ENCODE measurements at regions not wholly inside any gene's neighbourhood (a gene's known extent, or its start where the extent isn't known, plus 50 kb on each side); places are given as distances from the start of the nearest gene placed in this dataset.

DNA sequence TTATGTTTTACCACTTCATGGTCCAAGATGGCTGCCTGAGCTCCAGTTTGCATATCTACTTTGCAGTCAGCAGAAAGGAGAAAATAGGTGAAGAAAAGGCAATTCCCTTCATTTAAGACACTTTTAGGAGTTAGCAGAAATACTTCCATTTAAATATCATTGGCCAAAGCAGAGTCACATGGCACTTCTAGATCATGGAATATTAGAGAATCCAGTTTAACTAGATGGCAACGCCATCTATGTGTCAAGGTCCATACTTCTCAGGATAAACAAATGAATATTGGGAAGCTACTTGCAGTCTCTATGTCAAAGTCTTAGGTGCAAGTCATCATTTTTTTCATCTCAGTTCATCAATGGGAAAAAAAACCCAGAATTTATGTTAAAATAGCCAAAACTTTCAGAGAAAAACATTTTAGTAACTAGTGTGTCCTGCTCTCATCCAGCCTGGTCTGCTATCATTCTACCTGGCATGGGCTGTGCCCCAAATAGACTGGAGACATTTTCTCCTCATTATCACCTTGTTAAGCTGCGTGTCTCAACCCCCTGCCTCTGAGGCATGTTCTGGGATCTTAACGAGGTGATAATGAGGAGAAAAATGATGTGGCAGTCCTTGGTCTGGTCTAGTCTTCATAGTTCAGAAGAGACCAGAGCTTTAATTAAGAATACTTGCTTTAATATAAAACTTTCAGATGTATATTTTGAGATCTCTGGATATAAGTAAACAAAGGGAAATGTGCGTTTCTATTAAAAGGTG lies 227.3 kb downstream of the TBX18 start:
- Histone ChIP-seq H3K4me1 (no peaks in the 10 kb centered on the region), H3K36me3 (no peaks in the 10 kb centered on the region), H3K9me3 (peaks cover 5 to 10% of the 10 kb centered on the region in 2 donors), H3K27ac (no peak overlapping the region), H3K4me3 (no peak overlapping the region), H3K27me3 (no peaks in the 10 kb centered on the region)
- no peak for TF ChIP-seq POLR2AphosphoS5 (IDR thresholded peaks at IDR 0.05)
- no peak for DNase-seq (ENCODE audit: low spot score in 2 of 2)
- intact Hi-C loops (cut with DNase I; ENCODE audit: low total_unique reads), result no loop called here

DNA sequence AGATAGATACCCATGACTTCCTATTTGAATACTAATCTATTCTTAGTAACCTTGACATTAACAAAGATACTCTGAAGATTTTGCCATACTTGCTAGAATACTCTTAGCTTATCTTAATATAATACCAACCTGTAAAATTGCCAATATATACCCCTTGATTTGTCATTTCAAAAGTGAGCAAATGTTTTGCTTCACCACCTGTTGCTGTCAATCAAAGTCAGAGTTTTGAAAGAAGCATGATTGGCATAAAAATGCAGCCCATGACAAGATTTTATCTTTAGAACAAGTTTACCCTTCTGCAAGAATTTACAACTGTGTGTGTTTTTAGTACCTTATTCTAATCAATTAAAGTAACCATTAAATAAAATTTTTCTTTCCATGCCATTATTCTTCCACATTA lies 236.2 kb downstream of the TBX18 start:
- TF ChIP-seq, protein P1, sequence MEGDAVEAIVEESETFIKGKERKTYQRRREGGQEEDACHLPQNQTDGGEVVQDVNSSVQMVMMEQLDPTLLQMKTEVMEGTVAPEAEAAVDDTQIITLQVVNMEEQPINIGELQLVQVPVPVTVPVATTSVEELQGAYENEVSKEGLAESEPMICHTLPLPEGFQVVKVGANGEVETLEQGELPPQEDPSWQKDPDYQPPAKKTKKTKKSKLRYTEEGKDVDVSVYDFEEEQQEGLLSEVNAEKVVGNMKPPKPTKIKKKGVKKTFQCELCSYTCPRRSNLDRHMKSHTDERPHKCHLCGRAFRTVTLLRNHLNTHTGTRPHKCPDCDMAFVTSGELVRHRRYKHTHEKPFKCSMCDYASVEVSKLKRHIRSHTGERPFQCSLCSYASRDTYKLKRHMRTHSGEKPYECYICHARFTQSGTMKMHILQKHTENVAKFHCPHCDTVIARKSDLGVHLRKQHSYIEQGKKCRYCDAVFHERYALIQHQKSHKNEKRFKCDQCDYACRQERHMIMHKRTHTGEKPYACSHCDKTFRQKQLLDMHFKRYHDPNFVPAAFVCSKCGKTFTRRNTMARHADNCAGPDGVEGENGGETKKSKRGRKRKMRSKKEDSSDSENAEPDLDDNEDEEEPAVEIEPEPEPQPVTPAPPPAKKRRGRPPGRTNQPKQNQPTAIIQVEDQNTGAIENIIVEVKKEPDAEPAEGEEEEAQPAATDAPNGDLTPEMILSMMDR (IDR thresholded peaks at IDR 0.05), result no peak
- no peak for TF ChIP-seq POLR2AphosphoS5 (IDR thresholded peaks at IDR 0.05)
- H3K27me3 ChIP-seq, result no peaks in the 10 kb centered on the region
- H3K4me3 ChIP-seq, result no peak overlapping the region
- intact Hi-C loops (cut with DNase I; ENCODE audit: low total_unique reads), result no loop called here
- no peak overlapping the region for H3K27ac ChIP-seq
- no peak for DNase-seq (ENCODE audit: low spot score in 2 of 2)
- H3K36me3 ChIP-seq, result no peaks in the 10 kb centered on the region
- H3K4me1 ChIP-seq, result no peaks in the 10 kb centered on the region
- no peaks in the 10 kb centered on the region for H3K9me3 ChIP-seq

DNA sequence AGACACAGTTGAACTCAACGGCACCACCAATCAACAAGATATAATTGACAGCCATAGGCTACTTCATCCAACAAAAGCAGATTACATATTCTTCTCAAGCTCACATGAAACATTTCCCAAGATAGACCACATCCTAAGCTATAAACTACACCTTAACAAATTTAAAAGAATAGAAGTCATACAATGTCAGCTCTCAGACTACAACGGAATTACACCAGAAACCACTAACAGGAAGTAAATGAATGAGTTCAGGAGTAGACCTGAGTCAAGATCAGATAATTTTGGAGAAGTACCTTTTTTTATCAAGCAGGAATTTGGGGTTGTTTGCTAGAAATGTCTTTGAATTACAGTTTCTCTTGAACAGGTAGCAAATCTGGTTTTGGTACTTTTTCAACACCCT lies 237.8 kb downstream of the TBX18 start:
- no peak for DNase-seq (ENCODE audit: low spot score in 2 of 2)
- Histone ChIP-seq H3K27ac (no peak overlapping the region), H3K9me3 (no peaks in the 10 kb centered on the region), H3K36me3 (no peaks in the 10 kb centered on the region), H3K27me3 (no peaks in the 10 kb centered on the region), H3K4me3 (no peak overlapping the region), H3K4me1 (no peaks in the 10 kb centered on the region)
- TF ChIP-seq, protein P1 (IDR thresholded peaks at IDR 0.05), result no peak
- TF ChIP-seq POLR2AphosphoS5 (IDR thresholded peaks at IDR 0.05), result no peak
- TF ChIP-seq POLR2A (IDR thresholded peaks at IDR 0.05), result no peak
- intact Hi-C loops (cut with DNase I; ENCODE audit: low total_unique reads), result no loop called here

DNA sequence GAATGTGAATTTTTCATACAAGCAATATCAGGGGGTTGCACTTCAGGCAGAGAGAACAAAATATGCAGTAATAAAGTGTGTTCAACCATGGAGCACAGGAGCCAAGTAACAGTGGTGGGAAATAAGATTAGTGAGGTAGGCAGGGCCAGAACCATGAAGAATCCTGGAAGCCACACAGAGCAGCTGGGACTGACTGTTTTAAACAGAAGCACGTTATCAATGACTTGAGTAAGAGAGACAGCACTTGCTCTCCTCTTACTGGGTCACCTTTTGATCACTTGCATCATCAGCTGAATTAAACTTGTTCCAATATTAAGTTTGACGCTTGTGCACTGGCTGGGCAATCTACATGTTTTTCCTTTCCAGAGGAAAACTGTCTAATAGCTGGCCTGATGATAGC lies 238.5 kb downstream of the TBX18 start:
- TF ChIP-seq POLR2AphosphoS5 (IDR thresholded peaks at IDR 0.05) (no peak), POLR2A (IDR thresholded peaks at IDR 0.05) (no peak)
- TF ChIP-seq, protein P1 (IDR thresholded peaks at IDR 0.05), result no peak
- DNase-seq (ENCODE audit: low spot score in 2 of 2), result no peak
- H3K27ac ChIP-seq, result no peak overlapping the region
- intact Hi-C loops (cut with DNase I; ENCODE audit: low total_unique reads), result no loop called here
- no peaks in the 10 kb centered on the region for H3K27me3 ChIP-seq
- no peaks in the 10 kb centered on the region for H3K9me3 ChIP-seq
- H3K4me1 ChIP-seq, result no peaks in the 10 kb centered on the region
- H3K4me3 ChIP-seq, result no peak overlapping the region
- H3K36me3 ChIP-seq, result no peaks in the 10 kb centered on the region

DNA sequence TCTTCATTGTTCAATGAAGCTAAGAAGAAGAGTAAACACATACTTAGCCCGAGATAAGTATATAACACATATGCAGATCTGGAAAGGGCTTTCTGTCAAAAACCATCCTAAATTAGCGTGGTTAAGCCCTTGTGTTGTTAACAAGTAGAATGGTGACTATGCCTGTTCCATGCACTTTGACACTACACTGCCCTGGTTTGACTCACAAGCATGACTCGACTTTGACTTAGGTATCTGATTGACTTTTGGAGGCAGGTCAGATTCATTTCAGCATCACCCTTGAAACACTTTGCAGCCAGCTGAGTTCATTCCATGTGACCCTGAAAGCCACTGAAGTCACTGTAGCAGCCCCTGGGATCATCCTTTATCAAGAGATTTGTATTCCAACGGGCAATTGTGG lies 239.8 kb downstream of the TBX18 start:
- Histone ChIP-seq H3K9me3 (no peaks in the 10 kb centered on the region), H3K4me1 (no peaks in the 10 kb centered on the region), H3K27me3 (no peaks in the 10 kb centered on the region), H3K36me3 (no peaks in the 10 kb centered on the region), H3K27ac (no peak overlapping the region), H3K4me3 (no peak overlapping the region)
- intact Hi-C loops (cut with DNase I; ENCODE audit: low total_unique reads), result no loop called here
- no peak for DNase-seq (ENCODE audit: low spot score in 2 of 2)
- no peak for TF ChIP-seq POLR2A (IDR thresholded peaks at IDR 0.05)
- TF ChIP-seq, protein P1 (IDR thresholded peaks at IDR 0.05), result no peak
- TF ChIP-seq POLR2AphosphoS5 (IDR thresholded peaks at IDR 0.05), result no peak
